EH (cell line): ENCODE measurements at regions not wholly inside any gene's neighbourhood (a gene's known extent, or its start where the extent isn't known, plus 50 kb on each side); places are given as distances from the start of the nearest gene placed in this dataset.
"Not testable (repeated sequence)": the region's sequence is repeated elsewhere in the genome, so short reads cannot be mapped to it uniquely, and the experiment has no call there.

ENCODE experiments used
- DNase-seq: peaks from one replicate; pipeline ENCODE4 v3.0.0-alpha.2; 2015; ENCODE audit warnings: low read depth

GRCh38 chr12:25424211-25424731 is 128.8 kb downstream of the LMNTD1 start:
- DNase-seq = peak; percentile 25

GRCh38 chr12:25423355-25424050 is 129.6 kb downstream of the LMNTD1 start:
- no peak for DNase-seq

GRCh38 chr12:25422241-25422640 is 130.8 kb downstream of the LMNTD1 start:
- peak; percentile 27 for DNase-seq

GRCh38 chr12:25421651-25422167 is 131.4 kb downstream of the LMNTD1 start:
- peak; percentile 18 for DNase-seq

- peak; percentile 4 for DNase-seq
Measured at GRCh38 chr12:25420116-25420515, 133.0 kb downstream of the LMNTD1 start.

- no peak for DNase-seq
Measured at GRCh38 chr12:25419595-25419994, 133.5 kb downstream of the LMNTD1 start.

GRCh38 chr12:25417071-25417470 is 136.0 kb downstream of the LMNTD1 start:
- peak; percentile 9 for DNase-seq

- DNase-seq = no peak
Measured at GRCh38 chr12:25416516-25416915, 136.6 kb downstream of the LMNTD1 start.

GRCh38 chr12:25415004-25415403 is 138.1 kb downstream of the LMNTD1 start:
- no peak for DNase-seq

- DNase-seq = no peak
Measured at GRCh38 chr12:25412735-25413134, 140.3 kb downstream of the LMNTD1 start.

GRCh38 chr12:25404955-25405354 is 148.1 kb downstream of the LMNTD1 start:
- DNase-seq = no peak

- DNase-seq = peak; percentile 43
Measured at GRCh38 chr12:25401547-25402345, 151.0 kb upstream of the KRAS start.

GRCh38 chr12:25397001-25397400 is 146.3 kb upstream of the KRAS start:
- DNase-seq = no peak

- DNase-seq = no peak
Measured at GRCh38 chr12:25395227-25395626, 144.5 kb upstream of the KRAS start.

- DNase-seq = not testable (repeated sequence)
Measured at GRCh38 chr12:25394775-25395174, 144.0 kb upstream of the KRAS start.

- DNase-seq = no peak
Measured at GRCh38 chr12:25394025-25394424, 143.3 kb upstream of the KRAS start.

- DNase-seq = not testable (repeated sequence)
Measured at GRCh38 chr12:25391346-25391745, 140.6 kb upstream of the KRAS start.

GRCh38 chr12:25388183-25388582 is 137.5 kb upstream of the KRAS start:
- DNase-seq = peak; percentile 6

GRCh38 chr12:25387732-25388050 is 137.0 kb upstream of the KRAS start:
- no peak for DNase-seq

GRCh38 chr12:25386831-25387731 is 136.4 kb upstream of the KRAS start:
- DNase-seq = peak; percentile 87

GRCh38 chr12:25384893-25385248 is 134.1 kb upstream of the KRAS start:
- no peak for DNase-seq
